CD4-positive, alpha-beta T cell (primary cell): ENCODE measurements at regions not wholly inside any gene's neighbourhood (a gene's known extent, or its start where the extent isn't known, plus 50 kb on each side); places are given as distances from the start of the nearest gene placed in this dataset.

Source experiments
- ATAC-seq: fragments of 200-7000 bp; cut with Tn5 transposase; one replicate; pipeline ENCODE4 v1.10.0; 2022; ENCODE audit warnings: mild to moderate bottlenecking; ENCODE audit not compliant: poor library complexity
- CTCF ChIA-PET: fragments of 350-600 bp; sonication (Branson Sonifier 250); formaldehyde crosslinking; loops from one replicate; lab custom pipeline; 2021; ENCODE audit warnings: antibody characterized with exemption, inconsistent platforms; lab: Charles Lee
- POLR2A ChIA-PET: fragments of 350-600 bp; sonication (Branson Sonifier 250); formaldehyde crosslinking; loops from one replicate; lab custom pipeline; 2021; ENCODE audit warnings: antibody characterized with exemption, inconsistent platforms; lab: Charles Lee
- DNase-seq, 14 experiments: peaks; one replicate each; pipeline ENCODE4 v3.0.0-alpha.2; 2013 to 2020; ENCODE audit warnings: mixed read lengths in 2 of 14
- H3K27ac ChIP-seq, 2 donors: one replicate each; pipeline versions ENCODE4 v1.5.1 to v1.7.0; 2013; ENCODE audit warnings: low read length in 2 of 2, low read depth in 1 of 2, mild to moderate bottlenecking in 1 of 2
- H3K27me3 ChIP-seq, 2 experiments: 1 replicate in 1 of 2; 2 replicates in 1 of 2; pipeline versions ENCODE4 v1.6.1 to v1.7.0; 2013; ENCODE audit warnings: low read length in 2 of 2, control low read depth in 1 of 2, mild to moderate bottlenecking in 1 of 2, moderate library complexity in 1 of 2; ENCODE audit not compliant: insufficient read depth in 2 of 2, control insufficient read depth in 1 of 2
- H3K36me3 ChIP-seq: one replicate; pipeline ENCODE4 v1.6.1; 2013; ENCODE audit warnings: low read length, control low read depth; ENCODE audit not compliant: insufficient read depth
- H3K4me1 ChIP-seq: one replicate; pipeline ENCODE4 v1.6.1; 2013; ENCODE audit warnings: low read length, control low read depth; ENCODE audit not compliant: insufficient read depth
- H3K4me3 ChIP-seq: one replicate; pipeline ENCODE4 v1.5.1; 2013; ENCODE audit warnings: mild to moderate bottlenecking, low read length, moderate library complexity
- H3K9me3 ChIP-seq, 2 experiments: 1 replicate in 1 of 2; 2 replicates in 1 of 2; pipeline versions ENCODE4 v1.6.1 to v1.7.0; 2013; ENCODE audit warnings: low read length in 2 of 2, mild to moderate bottlenecking in 2 of 2, control low read depth in 1 of 2, moderate library complexity in 1 of 2; ENCODE audit not compliant: control insufficient read depth in 1 of 2, insufficient read depth in 1 of 2
- H3K27ac Mint-ChIP-seq: one replicate; pipeline ENCODE4 v1.8.0; 2020; ENCODE audit warnings: mixed read lengths
- H3K27me3 Mint-ChIP-seq: one replicate; pipeline ENCODE4 v1.8.0; 2021; ENCODE audit warnings: mixed read lengths
- H3K36me3 Mint-ChIP-seq: one replicate; pipeline ENCODE4 v1.8.0; 2021; ENCODE audit warnings: low read depth, mixed read lengths
- H3K4me1 Mint-ChIP-seq: one replicate; pipeline ENCODE4 v1.8.0; 2021; ENCODE audit warnings: low read depth, mixed read lengths
- H3K4me3 Mint-ChIP-seq: one replicate; pipeline ENCODE4 v1.8.0; 2020; ENCODE audit warnings: mild to moderate bottlenecking, mixed read lengths
- H3K9me3 Mint-ChIP-seq: one replicate; pipeline ENCODE4 v1.8.0; 2020; ENCODE audit warnings: mixed read lengths
- intact Hi-C, 2 experiments: fragments of 100-400 bp; cut with DNase I in 1 of 2; cut with micrococcal nuclease in 1 of 2; formaldehyde crosslinking; loops; one replicate each; pipeline versions ENCODE4 v1.15.1 to v1.9.0; 2023 to 2025; cut with DNase I, micrococcal nuclease
- TF ChIP-seq, protein P1 (sequence below): fragments of 200-600 bp; IDR thresholded peaks from one replicate; pipeline ENCODE4 v1.8.0; 2022; ENCODE audit warnings: antibody characterized with exemption, mild to moderate bottlenecking

DNA sequence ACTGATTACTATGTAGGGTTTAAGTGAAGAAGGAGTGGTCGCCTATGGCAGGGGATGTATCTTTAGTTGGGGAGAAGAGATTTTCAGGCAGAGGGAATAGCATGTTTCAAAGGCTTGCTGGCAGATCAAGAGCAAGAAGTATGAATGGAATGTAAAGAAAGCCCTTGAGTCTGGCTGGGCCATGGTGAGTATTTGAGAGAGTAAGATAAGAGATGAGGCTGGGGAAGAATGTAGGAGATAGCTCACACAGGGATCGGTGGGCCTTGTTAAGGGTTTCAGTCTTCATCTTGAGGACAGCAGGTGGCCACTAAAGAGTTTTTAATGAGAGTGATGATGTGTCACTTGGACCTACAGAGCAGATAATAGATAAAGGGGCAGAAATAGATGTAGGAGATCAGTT lies 319.1 kb upstream of the RPS6KA3 start:
- Mint-ChIP-seq H3K27ac (no peak overlapping the region), H3K27me3 (no peaks in the 10 kb centered on the region), H3K9me3 (peaks cover 4% of the 10 kb centered on the region), H3K36me3 (no peaks in the 10 kb centered on the region), H3K4me1 (no peaks in the 10 kb centered on the region), H3K4me3 (no peak overlapping the region)
- Histone ChIP-seq H3K9me3 (no peaks in the 10 kb centered on the region), H3K27ac (no peak overlapping the region), H3K4me3 (no peak overlapping the region), H3K4me1 (no peaks in the 10 kb centered on the region), H3K36me3 (no peaks in the 10 kb centered on the region), H3K27me3 (no peaks in the 10 kb centered on the region)
- TF ChIP-seq, protein P1, sequence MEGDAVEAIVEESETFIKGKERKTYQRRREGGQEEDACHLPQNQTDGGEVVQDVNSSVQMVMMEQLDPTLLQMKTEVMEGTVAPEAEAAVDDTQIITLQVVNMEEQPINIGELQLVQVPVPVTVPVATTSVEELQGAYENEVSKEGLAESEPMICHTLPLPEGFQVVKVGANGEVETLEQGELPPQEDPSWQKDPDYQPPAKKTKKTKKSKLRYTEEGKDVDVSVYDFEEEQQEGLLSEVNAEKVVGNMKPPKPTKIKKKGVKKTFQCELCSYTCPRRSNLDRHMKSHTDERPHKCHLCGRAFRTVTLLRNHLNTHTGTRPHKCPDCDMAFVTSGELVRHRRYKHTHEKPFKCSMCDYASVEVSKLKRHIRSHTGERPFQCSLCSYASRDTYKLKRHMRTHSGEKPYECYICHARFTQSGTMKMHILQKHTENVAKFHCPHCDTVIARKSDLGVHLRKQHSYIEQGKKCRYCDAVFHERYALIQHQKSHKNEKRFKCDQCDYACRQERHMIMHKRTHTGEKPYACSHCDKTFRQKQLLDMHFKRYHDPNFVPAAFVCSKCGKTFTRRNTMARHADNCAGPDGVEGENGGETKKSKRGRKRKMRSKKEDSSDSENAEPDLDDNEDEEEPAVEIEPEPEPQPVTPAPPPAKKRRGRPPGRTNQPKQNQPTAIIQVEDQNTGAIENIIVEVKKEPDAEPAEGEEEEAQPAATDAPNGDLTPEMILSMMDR: no peak
- ATAC-seq (no peak), DNase-seq (no peak)
- intact Hi-C loops: no loop called here
- ChIA-PET CTCF (no interaction called here), POLR2A (no interaction called here)

DNA sequence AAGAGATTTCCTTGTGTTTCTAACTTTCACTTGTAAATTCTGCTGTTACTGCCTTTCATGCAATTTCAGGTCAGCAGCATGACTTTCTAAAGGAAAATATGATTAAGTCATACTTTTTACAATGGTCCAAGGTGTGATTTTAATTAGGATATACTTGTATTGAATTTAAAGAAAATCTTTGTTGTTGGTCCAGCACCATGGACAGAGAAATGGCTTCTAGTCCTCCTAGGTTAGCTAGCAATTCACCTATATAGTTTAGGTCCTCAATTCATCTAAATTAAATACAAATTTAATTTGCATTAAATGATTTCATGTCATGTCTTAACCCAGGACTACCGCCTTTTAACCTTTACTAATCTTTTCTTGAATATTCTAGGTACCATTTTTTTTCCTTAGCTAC lies 304.9 kb upstream of the RPS6KA3 start:
- intact Hi-C loops: no loop called here
- H3K4me1 ChIP-seq: no peaks in the 10 kb centered on the region
- no peak overlapping the region for H3K27ac Mint-ChIP-seq
- ChIA-PET POLR2A (no interaction called here), CTCF (no interaction called here)
- no peaks in the 10 kb centered on the region for H3K36me3 ChIP-seq
- no peaks in the 10 kb centered on the region for H3K27me3 ChIP-seq
- H3K4me1 Mint-ChIP-seq: no peaks in the 10 kb centered on the region
- ATAC-seq: no peak
- no peak overlapping the region for H3K4me3 ChIP-seq
- TF ChIP-seq, protein P1: no peak
- no peaks in the 10 kb centered on the region for H3K27me3 Mint-ChIP-seq
- no peak overlapping the region for H3K4me3 Mint-ChIP-seq
- H3K27ac ChIP-seq: no peak overlapping the region
- H3K9me3 ChIP-seq: no peaks in the 10 kb centered on the region
- no peaks in the 10 kb centered on the region for H3K9me3 Mint-ChIP-seq
- no peaks in the 10 kb centered on the region for H3K36me3 Mint-ChIP-seq
- DNase-seq: no peak

DNA sequence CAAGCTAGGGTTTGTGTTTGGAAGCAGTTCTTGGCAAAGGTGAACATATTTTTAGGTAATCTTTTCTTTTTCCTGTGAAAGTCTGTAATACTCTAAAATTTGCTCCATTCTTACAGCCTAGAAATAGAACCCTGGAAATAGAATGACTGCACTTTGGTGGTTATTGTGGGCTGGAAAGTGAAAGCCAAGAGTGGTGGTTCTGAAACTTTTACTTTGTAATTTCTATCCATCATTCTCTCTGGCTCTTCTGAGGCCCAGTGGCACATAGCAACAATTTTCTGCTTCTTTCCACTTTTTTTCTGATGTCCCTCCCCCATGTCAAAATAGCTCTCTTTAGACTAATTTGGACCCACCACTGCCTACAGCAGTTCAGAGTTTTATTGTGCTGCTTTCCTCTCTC lies 300.4 kb upstream of the RPS6KA3 start:
- H3K27ac Mint-ChIP-seq: no peak overlapping the region
- POLR2A ChIA-PET: no interaction called here
- TF ChIP-seq, protein P1: no peak

More for the DNA sequence above, 300.4 kb upstream of the RPS6KA3 start:
- H3K9me3 Mint-ChIP-seq: no peaks in the 10 kb centered on the region
- H3K36me3 ChIP-seq: no peaks in the 10 kb centered on the region
- no peaks in the 10 kb centered on the region for H3K4me1 Mint-ChIP-seq
- no peaks in the 10 kb centered on the region for H3K4me1 ChIP-seq
- intact Hi-C loops: no loop called here
- H3K4me3 Mint-ChIP-seq: no peak overlapping the region
- DNase-seq (no peak), ATAC-seq (no peak)
- H3K27me3 ChIP-seq: no peaks in the 10 kb centered on the region
- H3K27ac ChIP-seq: no peak overlapping the region
- H3K4me3 ChIP-seq: no peak overlapping the region
- CTCF ChIA-PET: no interaction called here
- H3K9me3 ChIP-seq: no peaks in the 10 kb centered on the region
- H3K36me3 Mint-ChIP-seq: no peaks in the 10 kb centered on the region
- H3K27me3 Mint-ChIP-seq: peaks cover 13% of the 10 kb centered on the region
